ENCODE measurements at regions not wholly inside any gene's neighbourhood (a gene's known extent, or its start where the extent isn't known, plus 50 kb on each side); places are given as distances from the start of the nearest gene placed in this dataset.

DNA sequence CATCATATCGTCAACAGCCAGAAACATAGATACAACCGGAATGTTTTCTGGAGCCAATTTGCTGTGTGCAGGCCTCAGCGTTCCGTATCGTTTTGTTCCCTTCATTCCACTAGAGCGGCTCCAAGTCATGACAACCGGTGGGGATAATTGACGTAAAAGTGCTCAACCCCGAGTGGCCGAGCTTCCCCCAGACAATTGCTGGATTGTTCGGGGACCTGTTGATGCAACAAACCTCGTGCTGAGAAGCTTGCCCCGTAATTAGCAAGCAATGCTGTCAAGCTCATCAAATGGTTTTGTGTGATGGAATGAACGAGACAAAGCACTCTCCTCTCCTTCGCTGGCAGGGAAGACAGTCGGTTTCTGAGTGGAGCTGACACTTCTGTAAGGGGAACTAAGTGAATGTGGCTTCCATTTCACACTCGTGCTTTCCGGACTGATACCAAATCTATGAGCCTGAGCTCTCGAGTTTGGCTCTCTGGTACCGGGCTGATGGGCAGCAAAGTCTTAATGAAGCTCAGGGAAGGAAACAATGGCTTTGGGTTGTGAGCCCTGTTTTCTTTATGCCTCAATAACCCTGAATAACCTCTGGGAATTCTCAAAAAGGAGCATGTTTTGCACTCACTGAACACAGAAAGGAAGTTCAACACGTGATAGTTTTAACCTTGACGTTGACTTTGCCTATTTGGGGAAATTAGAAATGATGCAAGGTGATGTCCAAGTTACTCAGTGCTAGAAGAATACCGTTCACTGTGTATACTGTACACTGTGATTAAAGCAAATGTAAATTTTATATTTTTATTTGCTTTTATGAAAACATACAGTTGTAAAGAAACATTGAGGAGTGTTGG lies 220.5 kb downstream of the BAMBI start:
- TF ChIP-seq, protein P1, sequence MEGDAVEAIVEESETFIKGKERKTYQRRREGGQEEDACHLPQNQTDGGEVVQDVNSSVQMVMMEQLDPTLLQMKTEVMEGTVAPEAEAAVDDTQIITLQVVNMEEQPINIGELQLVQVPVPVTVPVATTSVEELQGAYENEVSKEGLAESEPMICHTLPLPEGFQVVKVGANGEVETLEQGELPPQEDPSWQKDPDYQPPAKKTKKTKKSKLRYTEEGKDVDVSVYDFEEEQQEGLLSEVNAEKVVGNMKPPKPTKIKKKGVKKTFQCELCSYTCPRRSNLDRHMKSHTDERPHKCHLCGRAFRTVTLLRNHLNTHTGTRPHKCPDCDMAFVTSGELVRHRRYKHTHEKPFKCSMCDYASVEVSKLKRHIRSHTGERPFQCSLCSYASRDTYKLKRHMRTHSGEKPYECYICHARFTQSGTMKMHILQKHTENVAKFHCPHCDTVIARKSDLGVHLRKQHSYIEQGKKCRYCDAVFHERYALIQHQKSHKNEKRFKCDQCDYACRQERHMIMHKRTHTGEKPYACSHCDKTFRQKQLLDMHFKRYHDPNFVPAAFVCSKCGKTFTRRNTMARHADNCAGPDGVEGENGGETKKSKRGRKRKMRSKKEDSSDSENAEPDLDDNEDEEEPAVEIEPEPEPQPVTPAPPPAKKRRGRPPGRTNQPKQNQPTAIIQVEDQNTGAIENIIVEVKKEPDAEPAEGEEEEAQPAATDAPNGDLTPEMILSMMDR (optimal IDR thresholded peaks at IDR 0.05 in 1 of 3, IDR thresholded peaks at IDR 0.05 in 1 of 3, conservative IDR thresholded peaks at IDR 0.05 in 1 of 3; ENCODE audit: extremely low read depth in 1 of 3, insufficient read depth in 2 of 3, low read length in 3 of 3): no peak
- TF ChIP-seq EZH2 (IDR thresholded peaks at IDR 0.05; ENCODE audit: low read length): no peak
